ENCODE measurements at regions not wholly inside any gene's neighbourhood (a gene's known extent, or its start where the extent isn't known, plus 50 kb on each side); places are given as distances from the start of the nearest gene placed in this dataset.

GRCh38 chr1:48139275-48139674 lies 83.2 kb upstream of the SLC5A9 start:
- TF ChIP-seq GATA2 (IDR thresholded peaks at IDR 0.05; ENCODE audit: insufficient read depth, insufficient read length, low read depth, low read length) = no peak
- no peak for TF ChIP-seq EZH2 (IDR thresholded peaks at IDR 0.05; ENCODE audit: borderline replicate concordance, low read depth, low read length, severe bottlenecking)
- TF ChIP-seq FOS (IDR thresholded peaks at IDR 0.05; ENCODE audit: borderline replicate concordance, insufficient read depth, low read length) = no peak
- TF ChIP-seq JUN (IDR thresholded peaks at IDR 0.05; ENCODE audit: borderline replicate concordance, insufficient read depth, insufficient read length, low read depth) = no peak
- no peak for TF ChIP-seq POLR2A (IDR thresholded peaks at IDR 0.05; ENCODE audit: low read depth, low read length)
- Histone ChIP-seq H3K36me3 (ENCODE audit: control insufficient read depth in 2 of 2, extremely low read depth in 1 of 2, insufficient read depth in 2 of 2, low read length in 2 of 2) (no peaks in the 10 kb centered on the region), H2AFZ (ENCODE audit: low read depth, low read length) (no peak overlapping the region), H3K4me1 (ENCODE audit: control insufficient read depth, extremely low read depth, insufficient read depth, low read length) (no peaks in the 10 kb centered on the region), H3K4me3 (replicated peaks in 1 of 3; ENCODE audit: insufficient read depth in 1 of 3, low read depth in 1 of 3, low read length in 3 of 3) (no peak overlapping the region), H3K9me3 (replicated peaks; ENCODE audit: control insufficient read depth, insufficient read depth, low read length) (no peaks in the 10 kb centered on the region), H4K20me1 (replicated peaks; ENCODE audit: control insufficient read depth, extremely low read depth, insufficient read depth, low read length) (no peaks in the 10 kb centered on the region), H3K9ac (replicated peaks; ENCODE audit: extremely low read depth, insufficient read depth, low read length) (no peak overlapping the region), H3K27me3 (ENCODE audit: control insufficient read depth in 2 of 2, insufficient read depth in 2 of 2, low read length in 2 of 2) (no peaks in the 10 kb centered on the region), H3K9me1 (replicated peaks; ENCODE audit: control insufficient read depth, extremely low read depth, insufficient read depth, low read length) (no peaks in the 10 kb centered on the region), H3K79me2 (ENCODE audit: control insufficient read depth, insufficient read depth, low read length) (no peaks in the 10 kb centered on the region), H3K27ac (ENCODE audit: insufficient read depth, low read depth, low read length) (no peak overlapping the region), H3K4me2 (ENCODE audit: insufficient read depth, low read length) (no peak overlapping the region)
- intact Hi-C loops (cut with micrococcal nuclease) (no loop called here), dilution Hi-C loops (cut with MboI; ENCODE audit: extremely low pct_ligation_motif_present, low sequenced_read_pairs) (no loop called here)
- CTCF ChIA-PET = no interaction called here
- DNase-seq (ENCODE audit: low read depth, low spot score) = no peak
- POLR2A ChIA-PET = no interaction called here
- BruUV-seq (replicated peaks) = no TSS peak
- FAIRE-seq = no peak

DNA sequence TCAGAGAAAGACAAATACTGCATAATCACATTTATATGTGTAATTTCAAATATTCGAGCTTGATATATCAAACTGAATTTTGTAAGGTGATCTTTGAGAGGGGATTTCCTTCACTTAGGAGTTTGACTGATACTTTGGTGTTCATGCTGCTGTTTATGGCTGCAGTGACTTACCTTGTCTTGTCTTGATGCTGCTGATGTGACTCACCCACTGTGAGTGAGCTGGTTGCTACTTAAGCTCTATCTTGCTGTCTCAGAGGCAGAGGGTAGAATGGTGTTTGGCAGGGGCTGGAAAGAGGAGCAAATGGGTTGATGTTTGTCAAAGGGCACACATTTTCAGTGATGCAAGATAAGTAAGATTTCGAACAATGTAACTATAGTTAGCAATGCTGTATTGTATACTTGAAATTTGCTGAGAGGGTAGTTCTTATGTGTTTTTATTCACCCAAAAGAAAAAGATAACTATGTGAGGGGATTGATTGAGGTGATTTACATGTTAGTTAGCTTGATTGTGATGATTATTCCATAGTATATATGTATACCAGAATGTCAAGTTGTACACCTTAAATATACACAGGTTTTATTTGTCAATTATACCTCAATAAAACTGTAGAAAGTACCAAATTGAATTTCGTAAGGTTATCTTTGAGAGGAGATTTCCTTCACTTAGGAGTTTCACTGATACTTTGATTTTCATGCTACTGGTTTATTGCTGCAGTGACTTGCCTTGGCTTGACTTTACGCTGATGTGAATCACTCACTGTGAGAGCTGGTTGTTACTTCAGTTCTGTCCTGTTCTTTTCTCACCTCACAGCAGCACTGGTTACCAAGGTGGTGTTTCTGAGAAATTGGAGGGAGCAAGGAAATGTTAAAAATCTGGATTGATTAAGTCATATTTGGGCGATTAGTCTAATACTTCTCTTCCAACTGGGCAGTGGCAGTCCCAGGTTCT lies 94.5 kb upstream of the SLC5A9 start:
- no peaks in the 10 kb centered on the region for H3K4me1 ChIP-seq (ENCODE audit: control insufficient read depth, extremely low read depth, insufficient read depth, low read length)
- H4K20me1 ChIP-seq (replicated peaks; ENCODE audit: control insufficient read depth, extremely low read depth, insufficient read depth, low read length) = no peaks in the 10 kb centered on the region
- no peaks in the 10 kb centered on the region for H3K36me3 ChIP-seq (ENCODE audit: control insufficient read depth in 2 of 2, extremely low read depth in 1 of 2, insufficient read depth in 2 of 2, low read length in 2 of 2)
- CTCF ChIA-PET = no interaction called here
- H3K4me2 ChIP-seq (ENCODE audit: insufficient read depth, low read length) = no peak overlapping the region
- BruUV-seq (replicated peaks) = no TSS peak
- no peaks in the 10 kb centered on the region for H3K9me3 ChIP-seq (replicated peaks; ENCODE audit: control insufficient read depth, insufficient read depth, low read length)
- POLR2A ChIA-PET = no interaction called here
- intact Hi-C loops (cut with micrococcal nuclease) (no loop called here), dilution Hi-C loops (cut with MboI; ENCODE audit: extremely low pct_ligation_motif_present, low sequenced_read_pairs) (no loop called here)
- H3K9me1 ChIP-seq (replicated peaks; ENCODE audit: control insufficient read depth, extremely low read depth, insufficient read depth, low read length) = no peaks in the 10 kb centered on the region
- TF ChIP-seq FOS (IDR thresholded peaks at IDR 0.05; ENCODE audit: borderline replicate concordance, insufficient read depth, low read length) (no peak), GATA2 (IDR thresholded peaks at IDR 0.05; ENCODE audit: insufficient read depth, insufficient read length, low read depth, low read length) (no peak), EZH2 (IDR thresholded peaks at IDR 0.05; ENCODE audit: borderline replicate concordance, low read depth, low read length, severe bottlenecking) (no peak), POLR2A (IDR thresholded peaks at IDR 0.05; ENCODE audit: low read depth, low read length) (no peak), POLR2AphosphoS5 (IDR thresholded peaks at IDR 0.05; ENCODE audit: insufficient read depth, low read depth, low read length) (no peak), JUN (IDR thresholded peaks at IDR 0.05; ENCODE audit: borderline replicate concordance, insufficient read depth, insufficient read length, low read depth) (no peak), CTCF (IDR thresholded peaks at IDR 0.05; ENCODE audit: extremely low read depth in 1 of 2, insufficient read depth in 1 of 2, low read depth in 1 of 2, low read length in 2 of 2) (no peak), MYC (IDR thresholded peaks at IDR 0.05; ENCODE audit: low read depth, low read length) (no peak)
- TF ChIP-seq, protein P1, sequence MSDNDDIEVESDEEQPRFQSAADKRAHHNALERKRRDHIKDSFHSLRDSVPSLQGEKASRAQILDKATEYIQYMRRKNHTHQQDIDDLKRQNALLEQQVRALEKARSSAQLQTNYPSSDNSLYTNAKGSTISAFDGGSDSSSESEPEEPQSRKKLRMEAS (IDR thresholded peaks at IDR 0.05; ENCODE audit: insufficient read depth, insufficient read length) = no peak
- FAIRE-seq (no peak), DNase-seq (ENCODE audit: low read depth, low spot score) (no peak)
- H3K9ac ChIP-seq (replicated peaks; ENCODE audit: extremely low read depth, insufficient read depth, low read length) = no peak overlapping the region
- H3K27me3 ChIP-seq (ENCODE audit: control insufficient read depth in 2 of 2, insufficient read depth in 2 of 2, low read length in 2 of 2) = no peaks in the 10 kb centered on the region
- H3K27ac ChIP-seq (ENCODE audit: insufficient read depth, low read depth, low read length) = no peak overlapping the region
- no peak overlapping the region for H3K4me3 ChIP-seq (replicated peaks in 1 of 3; ENCODE audit: insufficient read depth in 1 of 3, low read depth in 1 of 3, low read length in 3 of 3)
- no peaks in the 10 kb centered on the region for H3K79me2 ChIP-seq (ENCODE audit: control insufficient read depth, insufficient read depth, low read length)
- no peak overlapping the region for H2AFZ ChIP-seq (ENCODE audit: low read depth, low read length)

All from endothelial cell of umbilical vein (primary cell).